Brain pericyte (primary cell): ENCODE measurements at regions not wholly inside any gene's neighbourhood (a gene's known extent, or its start where the extent isn't known, plus 50 kb on each side); places are given as distances from the start of the nearest gene placed in this dataset.
"Not testable (repeated sequence)": the region's sequence is repeated elsewhere in the genome, so short reads cannot be mapped to it uniquely, and the experiment has no call there.

Experiments used
- DNase-seq: peaks from one replicate; pipeline ENCODE4 v3.0.0-alpha.2; 2012; ENCODE audit warnings: low read depth, low spot score

GRCh38 chr3:174336784-174337183 lies 522.4 kb upstream of the NAALADL2 start:
- no peak for DNase-seq

- DNase-seq = no peak
These were observed 521.9 kb upstream of the NAALADL2 start for GRCh38 chr3:174337227-174337626.

DNA sequence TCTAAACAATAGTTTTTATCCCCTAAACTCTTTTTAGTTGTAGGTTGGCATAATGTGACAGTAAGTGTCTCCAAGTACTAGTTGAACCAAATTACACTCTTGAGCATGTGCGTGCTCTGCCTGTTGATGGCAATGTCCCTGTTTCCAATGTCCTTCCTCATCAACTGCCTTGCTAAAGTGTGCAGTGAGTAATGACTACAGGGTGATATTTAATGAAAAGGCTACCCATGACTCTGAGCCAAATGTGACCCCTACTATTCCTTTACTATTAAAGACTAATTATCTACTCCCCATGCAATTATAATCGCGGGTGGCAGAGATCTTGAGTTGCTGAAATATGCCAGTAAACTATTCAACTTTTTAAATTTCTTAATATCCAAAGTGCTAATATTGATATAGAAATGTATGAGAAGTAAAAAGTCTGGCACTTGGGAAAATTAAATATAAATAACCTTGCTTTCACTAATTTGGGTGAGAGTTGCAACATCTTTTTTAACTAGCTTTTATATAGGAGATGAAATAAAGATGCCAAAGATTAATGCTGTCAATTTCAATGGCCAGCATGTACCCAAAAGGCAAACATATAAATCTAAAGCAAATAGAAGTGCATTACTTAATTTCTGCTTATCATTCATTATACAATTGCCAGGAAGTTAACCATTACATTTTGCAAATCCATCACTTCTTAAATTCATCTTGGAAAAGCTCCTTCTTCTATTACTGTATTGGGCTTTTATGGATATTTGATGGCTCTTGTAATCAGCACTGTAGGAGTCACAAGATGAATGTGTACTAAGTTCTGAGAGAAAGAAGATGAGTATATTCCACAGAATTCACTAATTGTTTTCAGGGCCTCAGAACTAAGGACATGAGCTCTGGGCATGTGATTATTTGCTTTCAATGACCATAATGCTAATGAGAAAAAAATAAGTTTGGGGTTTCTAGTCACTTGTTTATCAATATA lies 518.2 kb upstream of the NAALADL2 start:
- no peak for DNase-seq

DNA sequence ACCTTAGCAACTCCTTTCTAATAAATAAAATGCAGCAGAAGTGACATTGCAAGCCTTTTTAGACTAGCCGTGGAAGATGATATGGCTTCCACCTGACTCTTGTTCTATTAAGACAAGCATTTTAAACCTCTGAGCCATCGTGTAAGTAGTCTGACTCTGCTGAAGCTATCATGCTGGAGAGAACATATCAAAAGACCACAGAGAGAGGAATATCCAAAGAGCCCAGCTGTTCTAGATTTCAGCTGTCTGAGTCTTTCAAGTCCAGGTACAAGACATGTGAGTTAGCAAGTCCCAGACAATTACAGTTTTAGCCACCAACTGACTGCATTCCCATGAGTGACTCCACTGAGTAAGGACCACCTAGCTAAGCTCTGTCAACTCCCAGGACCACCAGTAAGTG lies 517.0 kb upstream of the NAALADL2 start:
- DNase-seq = no peak

- DNase-seq = no peak
These were observed 516.1 kb upstream of the NAALADL2 start for GRCh38 chr3:174342941-174343501.

- DNase-seq = no peak
These were observed 513.0 kb upstream of the NAALADL2 start for GRCh38 chr3:174346141-174346540.

DNA sequence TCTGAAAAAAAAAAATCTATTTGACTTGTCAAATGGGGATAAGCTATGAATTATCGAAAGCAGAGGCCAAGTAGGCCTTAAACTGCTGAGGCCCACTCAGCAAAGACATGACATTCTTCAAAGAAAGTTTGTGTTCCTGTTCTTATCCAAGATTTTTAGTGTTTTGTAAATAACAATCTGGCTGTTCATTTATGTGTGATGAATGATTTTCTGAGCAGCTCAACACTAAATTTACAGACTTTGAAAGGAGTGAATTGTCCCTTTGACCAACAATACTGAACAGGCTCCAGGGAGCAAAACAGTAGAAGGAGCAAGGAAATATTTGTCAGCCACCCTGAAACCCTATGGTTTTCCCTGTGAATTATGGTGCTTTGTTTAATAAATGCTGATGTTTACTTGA lies 512.6 kb upstream of the NAALADL2 start:
- no peak for DNase-seq

- DNase-seq = no peak
These were observed 511.5 kb upstream of the NAALADL2 start for GRCh38 chr3:174347474-174348138.

DNA sequence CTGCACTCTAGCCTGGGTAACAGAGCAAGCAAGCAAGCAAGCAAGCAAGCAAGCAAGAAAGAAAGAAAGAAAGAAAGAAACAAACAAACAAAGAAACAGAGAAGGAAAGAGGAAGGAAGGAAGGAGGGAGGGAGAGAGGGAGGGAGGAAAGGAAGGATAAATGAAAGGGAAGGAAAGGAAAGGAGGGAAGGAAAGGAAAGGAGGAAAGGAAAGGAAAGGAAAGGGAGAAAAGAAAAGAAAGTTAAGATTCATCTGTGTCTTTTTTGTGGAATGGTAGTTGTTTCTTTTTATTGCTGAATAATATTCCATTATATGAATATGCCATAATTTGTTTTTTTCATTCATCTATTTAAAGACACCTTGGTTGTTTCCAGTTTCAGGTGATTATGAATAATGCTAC lies 506.9 kb upstream of the NAALADL2 start:
- no peak for DNase-seq

GRCh38 chr3:174355505-174355904 lies 503.6 kb upstream of the NAALADL2 start:
- DNase-seq = no peak

GRCh38 chr3:174356596-174356995 lies 502.5 kb upstream of the NAALADL2 start:
- DNase-seq = no peak

DNA sequence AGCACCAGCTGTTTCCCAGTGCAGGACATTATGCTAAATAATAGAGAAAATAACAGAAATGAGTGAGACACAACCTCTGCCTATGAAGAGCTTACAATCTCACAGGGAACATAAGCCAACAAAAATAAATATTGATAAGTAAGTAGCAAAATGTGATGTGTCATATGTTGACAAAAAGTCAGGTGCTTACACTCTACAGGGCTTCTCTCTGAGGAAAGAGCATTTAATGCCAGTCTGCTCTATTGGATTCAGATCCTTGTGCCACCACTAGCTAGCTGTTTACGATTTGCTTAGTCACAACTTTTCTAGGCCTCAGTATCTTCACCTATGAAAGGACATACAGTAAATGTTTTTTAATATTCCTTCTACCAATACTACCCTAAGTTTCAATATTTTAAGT lies 500.9 kb upstream of the NAALADL2 start:
- no peak for DNase-seq

GRCh38 chr3:174362556-174362955 lies 496.6 kb upstream of the NAALADL2 start:
- no peak for DNase-seq

DNA sequence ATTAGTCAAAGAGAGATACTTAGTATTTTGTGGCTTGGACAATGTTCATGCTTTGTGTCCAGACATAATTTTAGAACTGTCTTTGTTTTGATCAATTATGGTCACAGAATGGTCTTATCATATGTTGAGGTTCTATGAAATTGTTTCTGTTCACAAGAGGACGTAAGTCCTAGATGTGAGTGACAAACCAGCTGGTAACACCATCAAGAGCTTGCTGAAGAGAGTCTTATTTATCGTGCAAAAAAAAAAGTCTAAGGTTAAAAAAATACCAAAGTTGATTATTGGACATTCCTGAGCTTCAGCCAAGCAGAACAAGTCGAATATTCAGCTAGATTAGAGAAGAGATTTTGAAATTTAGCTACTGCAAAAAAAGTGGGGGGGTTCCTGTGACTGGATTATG lies 495.9 kb upstream of the NAALADL2 start:
- no peak for DNase-seq

- no peak for DNase-seq
These were observed 493.3 kb upstream of the NAALADL2 start for GRCh38 chr3:174365796-174366195.

- DNase-seq = not testable (repeated sequence)
These were observed 492.2 kb upstream of the NAALADL2 start for GRCh38 chr3:174366904-174367303.

DNA sequence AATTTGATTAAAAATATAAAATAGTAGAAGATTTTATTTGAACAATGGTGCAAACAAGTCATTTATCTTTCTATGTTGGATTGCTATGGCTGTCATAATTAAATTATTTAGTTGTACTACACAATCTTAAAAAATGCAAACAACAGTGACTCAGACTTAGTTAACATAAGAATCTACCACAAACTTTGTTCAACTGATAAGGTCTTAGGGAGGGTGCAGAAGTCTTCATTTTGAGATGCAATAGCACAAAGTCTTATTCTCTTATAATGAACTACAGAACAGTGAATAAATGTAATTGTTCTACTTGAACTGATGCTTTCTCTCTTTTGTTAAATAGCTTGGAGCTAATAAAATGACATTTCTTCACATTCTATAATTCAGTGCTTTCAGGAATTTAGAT lies 482.8 kb upstream of the NAALADL2 start:
- no peak for DNase-seq

GRCh38 chr3:174377096-174377495 lies 482.0 kb upstream of the NAALADL2 start:
- no peak for DNase-seq

DNA sequence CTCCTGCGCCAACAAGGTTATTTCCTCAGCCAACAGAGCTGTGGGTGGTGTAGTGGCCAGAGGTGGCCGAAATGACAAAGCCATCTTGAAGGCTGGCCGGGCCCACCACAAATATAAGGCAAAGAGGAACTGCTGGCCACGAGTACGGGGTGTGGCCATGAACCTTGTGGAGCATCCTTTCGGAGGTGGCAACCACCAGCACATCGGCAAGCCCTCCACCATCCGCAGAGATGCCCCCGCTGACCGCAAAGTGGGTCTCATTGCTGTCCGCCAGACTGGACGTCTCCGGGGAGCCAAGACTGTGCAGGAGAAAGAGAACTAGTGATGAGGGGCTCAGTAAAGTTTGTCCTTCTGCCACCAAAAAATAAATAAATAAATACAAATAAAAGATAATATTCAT lies 481.4 kb upstream of the NAALADL2 start:
- DNase-seq = no peak

DNA sequence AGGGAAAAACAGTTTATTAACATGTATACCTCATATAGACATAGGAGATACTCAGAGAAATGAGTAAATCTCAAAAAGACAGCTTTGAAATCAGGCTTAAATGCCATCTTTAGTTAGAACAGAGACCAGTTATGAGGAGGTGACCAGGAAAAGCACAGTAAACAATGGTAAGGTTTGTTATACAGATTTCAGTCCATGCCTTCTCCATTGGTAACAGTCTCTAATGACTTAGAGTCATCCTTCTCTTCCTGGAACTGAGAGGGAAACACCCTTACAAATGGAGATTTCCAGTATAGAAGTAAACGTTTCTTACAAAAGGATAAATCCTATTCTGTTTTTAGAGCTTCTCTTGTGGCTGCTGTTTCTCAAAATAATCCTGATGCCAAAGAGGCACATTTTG lies 476.3 kb upstream of the NAALADL2 start:
- DNase-seq = no peak

GRCh38 chr3:174387736-174388135 lies 471.4 kb upstream of the NAALADL2 start:
- no peak for DNase-seq

GRCh38 chr3:174397848-174398247 lies 461.3 kb upstream of the NAALADL2 start:
- no peak for DNase-seq

GRCh38 chr3:174398761-174399160 lies 460.4 kb upstream of the NAALADL2 start:
- no peak for DNase-seq
